Panc1 (cell line): ENCODE measurements at regions not wholly inside any gene's neighbourhood (a gene's known extent, or its start where the extent isn't known, plus 50 kb on each side); places are given as distances from the start of the nearest gene placed in this dataset.
"Not testable (repeated sequence)": the region's sequence is repeated elsewhere in the genome, so short reads cannot be mapped to it uniquely, and the experiment has no call there.

Experiments
- ATAC-seq: fragments of 200-7000 bp; cut with Tn5 transposase; 2 replicates; pipeline ENCODE4 v1.9.1; 2020; ENCODE audit warnings: mild to moderate bottlenecking, moderate library complexity
- BruUV-seq: library from RNA; stranded (reverse); fragments of 400-500 nt; replicated peaks from 2 replicates; lab custom pipeline; 2021; lab: Mats Ljungman, UMichigan
- CTCF ChIA-PET: fragments of 300-600 bp; sonication (Branson Sonifier 250); formaldehyde crosslinking; loops from one replicate; lab custom pipeline; 2022; ENCODE audit warnings: antibody characterized with exemption; lab: Charles Lee
- POLR2A ChIA-PET: fragments of 300-600 bp; sonication (Branson Sonifier 250); formaldehyde crosslinking; loops from one replicate; lab custom pipeline; 2022; ENCODE audit warnings: antibody characterized with exemption; lab: Charles Lee
- DNase-seq: peaks from one replicate; pipeline ENCODE4 v3.0.0-alpha.2; 2010; ENCODE audit warnings: low read depth, low spot score
- H3K27ac ChIP-seq: 2 replicates; pipeline ENCODE4 v1.5.1; 2011; ENCODE audit warnings: mild to moderate bottlenecking, low read length, inconsistent platforms
- H3K27me3 ChIP-seq: fragments of 200-500 bp; sonication (Bioruptor generic); 2 replicates; pipeline ENCODE4 v1.6.0; 2014; ENCODE audit warnings: low read length, inconsistent platforms; ENCODE audit not compliant: control insufficient read depth, insufficient read depth
- H3K36me3 ChIP-seq: fragments of 200-500 bp; sonication (Bioruptor generic); 2 replicates; pipeline ENCODE4 v1.5.1; 2014; ENCODE audit warnings: inconsistent platforms, mild to moderate bottlenecking, low read length, moderate library complexity; ENCODE audit not compliant: control insufficient read depth, insufficient read depth
- H3K4me1 ChIP-seq: 2 replicates; pipeline ENCODE4 v1.5.1; 2011; ENCODE audit warnings: inconsistent platforms, mild to moderate bottlenecking, low read length, moderate library complexity; ENCODE audit not compliant: control insufficient read depth, insufficient read depth
- H3K4me3 ChIP-seq, 2 experiments: 2 replicates each; pipeline ENCODE4 v1.5.1; 2011 to 2012; ENCODE audit warnings: low read depth in 2 of 2, low read length in 2 of 2, mild to moderate bottlenecking in 2 of 2, inconsistent platforms in 1 of 2, moderate library complexity in 1 of 2
- H3K9me3 ChIP-seq: fragments of 200-500 bp; sonication (Bioruptor generic); 2 replicates; pipeline ENCODE4 v1.5.1; 2014; ENCODE audit warnings: low read depth, mild to moderate bottlenecking, inconsistent platforms, low read length, moderate library complexity; ENCODE audit not compliant: control insufficient read depth, insufficient read depth
- POLR2AphosphoS5 ChIP-seq: IDR thresholded peaks from 2 replicates; pipeline ENCODE4 v1.6.1; 2012; ENCODE audit warnings: mild to moderate bottlenecking, low read depth, low read length, moderate library complexity
- SIN3A ChIP-seq: IDR thresholded peaks from 2 replicates; pipeline ENCODE4 v1.6.1; 2012; ENCODE audit warnings: low read depth, mild to moderate bottlenecking, low read length, moderate library complexity, borderline replicate concordance; ENCODE audit not compliant: insufficient read depth
- TCF7L2 ChIP-seq: IDR thresholded peaks from 2 replicates; pipeline ENCODE4 v1.6.1; 2011; ENCODE audit warnings: mild to moderate bottlenecking, low read depth, low read length, inconsistent platforms
- in situ Hi-C: cut with HindIII; loops from 2 replicates; pipeline ENCODE4 v1.10.0; 2016; ENCODE audit warnings: low sequenced_read_pairs, low pct_unique_long_range_greater_than_20kb
- intact Hi-C: fragments of 100-400 bp; cut with micrococcal nuclease; formaldehyde crosslinking; loops from one replicate; pipeline ENCODE4 v1.10.0; 2022; ENCODE audit not compliant: unreplicated experiment
- TF ChIP-seq, protein P1 (sequence below), 2 experiments: IDR thresholded peaks; 2 replicates each; pipeline ENCODE4 v1.6.1; 2011 to 2012; ENCODE audit warnings: low read depth in 2 of 2, control low read depth in 1 of 2, low read length in 1 of 2, mild to moderate bottlenecking in 1 of 2, moderate library complexity in 1 of 2; ENCODE audit not compliant: insufficient read depth in 1 of 2
- TF ChIP-seq, protein P2 (sequence below): fragments of 450-650 bp; IDR thresholded peaks from 2 replicates; pipeline ENCODE4 v1.5.1; 2017; ENCODE audit warnings: mild to moderate bottlenecking

DNA sequence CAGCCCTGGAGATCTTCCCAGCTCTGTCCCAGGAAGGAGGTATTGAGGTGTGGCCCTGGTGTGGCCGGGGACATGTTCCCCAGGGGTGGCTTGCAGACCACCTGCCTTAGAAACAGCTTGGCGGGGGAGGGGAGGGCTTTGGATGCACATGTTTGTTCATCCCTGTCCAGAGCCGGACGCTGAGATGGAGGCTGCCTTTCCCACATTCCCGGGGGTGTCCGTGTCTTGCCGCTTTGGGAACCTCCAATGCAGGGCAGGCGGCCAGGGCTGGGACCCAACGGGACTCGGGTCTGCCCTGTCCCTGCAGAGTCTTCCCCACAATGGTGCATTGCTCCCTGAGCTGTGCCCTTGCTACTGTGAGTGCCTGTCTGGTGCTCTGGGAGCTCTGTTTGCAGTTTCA is 319.5 kb upstream of the SFSWAP start:
- H3K9me3 ChIP-seq = no peaks in the 10 kb centered on the region; the same call in 1 of the 2 replicates
- ChIA-PET CTCF (no interaction called here), POLR2A (interaction anchor here (0.5 kb wide), 1 partner anchor 1108 kb away, joined by 5 read pairs; no protein-coding TSS in a partner anchor)
- H3K36me3 ChIP-seq = no peaks in the 10 kb centered on the region
- no peak overlapping the region for H3K27ac ChIP-seq
- H3K4me3 ChIP-seq = no peak overlapping the region
- ATAC-seq (no peak), DNase-seq (no peak)
- in situ Hi-C loops (no loop called here), intact Hi-C loops (no loop called here)
- H3K27me3 ChIP-seq = peaks cover 3% of the 10 kb centered on the region; the same call in 1 of the 2 replicates
- TF ChIP-seq POLR2AphosphoS5 = no peak
- no peak for TF ChIP-seq SIN3A
- TF ChIP-seq TCF7L2 = no peak
- TF ChIP-seq, protein P1, sequence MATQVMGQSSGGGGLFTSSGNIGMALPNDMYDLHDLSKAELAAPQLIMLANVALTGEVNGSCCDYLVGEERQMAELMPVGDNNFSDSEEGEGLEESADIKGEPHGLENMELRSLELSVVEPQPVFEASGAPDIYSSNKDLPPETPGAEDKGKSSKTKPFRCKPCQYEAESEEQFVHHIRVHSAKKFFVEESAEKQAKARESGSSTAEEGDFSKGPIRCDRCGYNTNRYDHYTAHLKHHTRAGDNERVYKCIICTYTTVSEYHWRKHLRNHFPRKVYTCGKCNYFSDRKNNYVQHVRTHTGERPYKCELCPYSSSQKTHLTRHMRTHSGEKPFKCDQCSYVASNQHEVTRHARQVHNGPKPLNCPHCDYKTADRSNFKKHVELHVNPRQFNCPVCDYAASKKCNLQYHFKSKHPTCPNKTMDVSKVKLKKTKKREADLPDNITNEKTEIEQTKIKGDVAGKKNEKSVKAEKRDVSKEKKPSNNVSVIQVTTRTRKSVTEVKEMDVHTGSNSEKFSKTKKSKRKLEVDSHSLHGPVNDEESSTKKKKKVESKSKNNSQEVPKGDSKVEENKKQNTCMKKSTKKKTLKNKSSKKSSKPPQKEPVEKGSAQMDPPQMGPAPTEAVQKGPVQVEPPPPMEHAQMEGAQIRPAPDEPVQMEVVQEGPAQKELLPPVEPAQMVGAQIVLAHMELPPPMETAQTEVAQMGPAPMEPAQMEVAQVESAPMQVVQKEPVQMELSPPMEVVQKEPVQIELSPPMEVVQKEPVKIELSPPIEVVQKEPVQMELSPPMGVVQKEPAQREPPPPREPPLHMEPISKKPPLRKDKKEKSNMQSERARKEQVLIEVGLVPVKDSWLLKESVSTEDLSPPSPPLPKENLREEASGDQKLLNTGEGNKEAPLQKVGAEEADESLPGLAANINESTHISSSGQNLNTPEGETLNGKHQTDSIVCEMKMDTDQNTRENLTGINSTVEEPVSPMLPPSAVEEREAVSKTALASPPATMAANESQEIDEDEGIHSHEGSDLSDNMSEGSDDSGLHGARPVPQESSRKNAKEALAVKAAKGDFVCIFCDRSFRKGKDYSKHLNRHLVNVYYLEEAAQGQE (IDR thresholded peaks at IDR 0.05; ENCODE audit: insufficient read depth in 1 of 2, low read depth in 2 of 2, low read length in 1 of 2) = no peak
- TF ChIP-seq, protein P2, sequence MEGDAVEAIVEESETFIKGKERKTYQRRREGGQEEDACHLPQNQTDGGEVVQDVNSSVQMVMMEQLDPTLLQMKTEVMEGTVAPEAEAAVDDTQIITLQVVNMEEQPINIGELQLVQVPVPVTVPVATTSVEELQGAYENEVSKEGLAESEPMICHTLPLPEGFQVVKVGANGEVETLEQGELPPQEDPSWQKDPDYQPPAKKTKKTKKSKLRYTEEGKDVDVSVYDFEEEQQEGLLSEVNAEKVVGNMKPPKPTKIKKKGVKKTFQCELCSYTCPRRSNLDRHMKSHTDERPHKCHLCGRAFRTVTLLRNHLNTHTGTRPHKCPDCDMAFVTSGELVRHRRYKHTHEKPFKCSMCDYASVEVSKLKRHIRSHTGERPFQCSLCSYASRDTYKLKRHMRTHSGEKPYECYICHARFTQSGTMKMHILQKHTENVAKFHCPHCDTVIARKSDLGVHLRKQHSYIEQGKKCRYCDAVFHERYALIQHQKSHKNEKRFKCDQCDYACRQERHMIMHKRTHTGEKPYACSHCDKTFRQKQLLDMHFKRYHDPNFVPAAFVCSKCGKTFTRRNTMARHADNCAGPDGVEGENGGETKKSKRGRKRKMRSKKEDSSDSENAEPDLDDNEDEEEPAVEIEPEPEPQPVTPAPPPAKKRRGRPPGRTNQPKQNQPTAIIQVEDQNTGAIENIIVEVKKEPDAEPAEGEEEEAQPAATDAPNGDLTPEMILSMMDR = no peak
- H3K4me1 ChIP-seq = no peaks in the 10 kb centered on the region
- no TSS peak for BruUV-seq

DNA sequence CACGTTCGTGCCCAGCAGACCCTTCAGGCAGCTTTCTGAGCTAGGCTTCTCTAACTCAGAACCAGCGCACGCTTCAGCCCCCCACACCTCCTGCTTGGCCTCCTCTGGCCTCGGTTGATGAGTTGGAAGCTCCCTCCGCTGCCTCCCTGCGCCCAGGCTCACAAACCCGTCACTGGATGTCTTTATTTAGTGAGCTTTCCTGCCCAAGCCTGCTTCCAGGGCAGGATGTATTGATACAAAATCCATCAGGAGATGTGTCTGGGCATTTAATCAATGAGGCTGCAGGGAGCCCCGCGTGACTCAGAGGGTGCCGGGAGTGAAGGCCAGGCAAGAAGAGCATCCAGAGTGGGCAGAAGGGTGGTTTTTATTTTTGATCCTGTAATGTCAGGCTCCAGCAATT is 316.1 kb upstream of the SFSWAP start:
- H3K27ac ChIP-seq, DNase-seq, H3K27me3 ChIP-seq, H3K36me3 ChIP-seq, H3K4me3 ChIP-seq, in situ Hi-C loops, ATAC-seq, intact Hi-C loops, H3K9me3 ChIP-seq, H3K4me1 ChIP-seq, BruUV-seq, POLR2A ChIA-PET: not testable (repeated sequence)
- CTCF ChIA-PET = interaction anchor here (0.6 kb wide), 1 partner anchor 25 kb away, joined by 4 read pairs; no protein-coding TSS in a partner anchor

DNA sequence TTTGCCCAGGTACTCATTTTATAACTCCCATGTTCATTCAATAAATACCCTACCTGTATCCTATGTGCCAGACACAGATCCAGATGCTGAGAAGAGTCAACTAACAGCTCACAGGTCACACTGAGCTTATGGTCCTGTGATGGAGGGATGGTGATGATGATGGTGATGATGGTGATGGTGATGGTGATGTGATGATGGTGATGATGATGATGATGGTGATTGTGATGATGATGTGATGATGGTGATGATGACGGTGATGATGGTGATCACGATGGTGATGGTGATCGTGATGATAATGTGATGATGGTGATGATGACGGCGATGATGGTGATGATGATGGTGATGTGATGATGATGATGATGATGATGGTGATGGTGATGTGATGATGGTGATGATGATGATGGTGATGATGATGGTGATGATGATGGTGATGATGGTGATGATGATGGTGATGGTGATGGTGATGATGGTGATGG is 315.6 kb upstream of the SFSWAP start:
- ATAC-seq, BruUV-seq, H3K9me3 ChIP-seq, H3K27ac ChIP-seq, intact Hi-C loops, DNase-seq, H3K4me1 ChIP-seq, H3K36me3 ChIP-seq, H3K4me3 ChIP-seq, POLR2A ChIA-PET, in situ Hi-C loops, H3K27me3 ChIP-seq: not testable (repeated sequence)
- CTCF ChIA-PET = interaction anchor here (0.6 kb wide), 1 partner anchor 25 kb away, joined by 4 read pairs; no protein-coding TSS in a partner anchor
